Astrocyte (in vitro differentiated cells and primary cell): ENCODE measurements at regions not wholly inside any gene's neighbourhood (a gene's known extent, or its start where the extent isn't known, plus 50 kb on each side); places are given as distances from the start of the nearest gene placed in this dataset.

ENCODE experiments used
- CTCF ChIP-seq: IDR thresholded peaks from 2 replicates; pipeline ENCODE4 v1.5.1; 2011; ENCODE audit warnings: low read depth, mild to moderate bottlenecking, inconsistent platforms, low read length, moderate library complexity; ENCODE audit not compliant: insufficient read depth
- EZH2 ChIP-seq: IDR thresholded peaks from 2 replicates; pipeline ENCODE4 v1.6.1; 2012; ENCODE audit warnings: mild to moderate bottlenecking, low read length, inconsistent platforms; ENCODE audit not compliant: insufficient read depth

- TF ChIP-seq CTCF (no peak), EZH2 (no peak)
Observed at GRCh38 chr14:95769976-95770375, 56.1 kb upstream of the TCL1A start.
